ENCODE measurements at regions not wholly inside any gene's neighbourhood (a gene's known extent, or its start where the extent isn't known, plus 50 kb on each side); places are given as distances from the start of the nearest gene placed in this dataset.

GRCh38 chr6:128808856-128809255 lies 74.1 kb upstream of the LAMA2 start:
- TF ChIP-seq CREB1 (IDR thresholded peaks at IDR 0.05) (no peak), CREB1 (CRISPR knock-in tag; IDR thresholded peaks at IDR 0.05) (no peak), GATAD2A (IDR thresholded peaks at IDR 0.05) (no peak), NFIC (IDR thresholded peaks at IDR 0.05) (no peak), MTF1 (CRISPR knock-in tag; IDR thresholded peaks at IDR 0.05; ENCODE audit: borderline replicate concordance) (no peak), CC2D1A (IDR thresholded peaks at IDR 0.05) (no peak), CTCF (IDR thresholded peaks at IDR 0.05 in 2 of 3, conservative IDR thresholded peaks at IDR 0.05 in 1 of 3; ENCODE audit: insufficient read depth in 2 of 3, low read depth in 1 of 3, low read length in 3 of 3) (no peak), JUNB (CRISPR knock-in tag; conservative IDR thresholded peaks at IDR 0.05) (no peak), BHLHE40 (IDR thresholded peaks at IDR 0.05; ENCODE audit: low read length) (no peak), ATF2 (CRISPR knock-in tag; IDR thresholded peaks at IDR 0.05) (no peak)
